NT2/D1 (cell line): ENCODE measurements at regions not wholly inside any gene's neighbourhood (a gene's known extent, or its start where the extent isn't known, plus 50 kb on each side); places are given as distances from the start of the nearest gene placed in this dataset.

ENCODE experiments used
- SUZ12 ChIP-seq: IDR thresholded peaks from 2 replicates; pipeline ENCODE4 v1.6.1; 2011; ENCODE audit not compliant: insufficient read length, insufficient read depth; ENCODE audit errors: extremely low read depth
- YY1 ChIP-seq: IDR thresholded peaks from 2 replicates; pipeline ENCODE4 v1.6.1; 2011; ENCODE audit not compliant: insufficient read length, insufficient read depth

- TF ChIP-seq SUZ12 = no peak
- TF ChIP-seq YY1 = no peak
These were observed 1273.0 kb downstream of the OTOL1 start for GRCh38 chr3:162769564-162769963.
